ENCODE measurements at regions not wholly inside any gene's neighbourhood (a gene's known extent, or its start where the extent isn't known, plus 50 kb on each side); places are given as distances from the start of the nearest gene placed in this dataset.
"Not testable (repeated sequence)": the region's sequence is repeated elsewhere in the genome, so short reads cannot be mapped to it uniquely, and the experiment has no call there.

DNA sequence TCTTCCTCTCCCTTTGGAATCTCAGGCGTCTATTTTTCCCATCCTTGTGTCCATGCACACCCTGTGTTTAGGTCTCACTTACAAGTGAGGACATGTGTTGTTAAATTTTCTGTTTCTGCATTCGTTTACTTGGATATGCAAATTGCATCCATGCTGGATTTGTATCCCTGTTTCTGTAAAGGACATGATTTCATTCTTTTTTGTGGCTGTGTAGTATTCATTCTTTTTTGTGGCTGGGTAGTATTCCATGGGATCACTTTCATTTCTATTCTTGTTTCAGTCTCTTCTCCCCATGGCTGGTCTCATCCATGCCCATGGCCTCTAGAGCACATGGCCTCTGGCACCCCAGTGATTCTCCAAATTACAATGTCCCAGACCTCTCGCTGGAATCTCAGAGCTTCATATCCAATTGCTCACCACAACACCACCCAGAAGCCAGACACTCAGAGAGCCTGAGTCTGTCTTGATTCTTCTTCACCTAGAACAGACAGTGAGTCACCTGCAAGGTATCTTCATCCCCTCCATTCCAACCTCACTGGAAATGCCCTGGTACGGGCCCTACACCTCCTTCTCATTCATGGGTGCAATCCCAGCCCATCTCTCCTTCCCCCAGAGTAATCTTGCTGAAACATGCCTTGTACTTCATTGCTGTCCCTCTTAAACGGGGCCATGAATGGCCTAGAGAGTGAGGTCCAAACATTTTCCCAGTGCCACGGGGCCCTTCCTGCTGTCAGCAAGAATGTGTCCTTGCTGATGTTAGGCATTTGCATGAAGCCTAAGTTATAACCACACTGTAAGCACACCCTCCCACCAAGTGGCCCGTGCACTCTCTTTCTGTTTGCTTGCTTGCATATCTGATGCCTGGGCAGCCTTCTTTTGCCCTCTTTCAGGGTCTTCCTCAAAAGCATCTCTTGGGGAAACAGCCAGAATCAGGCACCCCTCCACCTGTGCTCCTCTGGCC is 476.2 kb upstream of the TSHZ3 start:
- DNase-seq = no peak

DNA sequence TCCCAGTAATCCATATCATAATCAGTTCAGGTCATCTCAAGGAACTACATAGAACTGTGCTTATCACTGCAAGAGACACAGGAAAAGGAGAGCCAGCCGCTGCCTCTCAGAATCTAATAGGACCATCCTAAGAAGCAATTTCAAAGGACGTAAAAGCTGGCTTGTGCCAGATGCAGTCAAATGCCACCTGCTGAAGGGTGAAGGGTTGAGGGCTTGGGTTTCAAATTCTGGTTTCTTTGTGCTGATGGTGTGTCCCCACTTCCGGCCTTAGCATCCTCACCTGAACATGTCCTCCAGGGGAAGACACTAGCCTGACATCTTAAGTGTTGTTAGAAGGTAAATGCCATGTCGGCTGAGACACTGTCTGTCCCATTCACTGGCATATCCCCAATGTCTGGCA is 477.1 kb upstream of the TSHZ3 start:
- no peak for DNase-seq

DNA sequence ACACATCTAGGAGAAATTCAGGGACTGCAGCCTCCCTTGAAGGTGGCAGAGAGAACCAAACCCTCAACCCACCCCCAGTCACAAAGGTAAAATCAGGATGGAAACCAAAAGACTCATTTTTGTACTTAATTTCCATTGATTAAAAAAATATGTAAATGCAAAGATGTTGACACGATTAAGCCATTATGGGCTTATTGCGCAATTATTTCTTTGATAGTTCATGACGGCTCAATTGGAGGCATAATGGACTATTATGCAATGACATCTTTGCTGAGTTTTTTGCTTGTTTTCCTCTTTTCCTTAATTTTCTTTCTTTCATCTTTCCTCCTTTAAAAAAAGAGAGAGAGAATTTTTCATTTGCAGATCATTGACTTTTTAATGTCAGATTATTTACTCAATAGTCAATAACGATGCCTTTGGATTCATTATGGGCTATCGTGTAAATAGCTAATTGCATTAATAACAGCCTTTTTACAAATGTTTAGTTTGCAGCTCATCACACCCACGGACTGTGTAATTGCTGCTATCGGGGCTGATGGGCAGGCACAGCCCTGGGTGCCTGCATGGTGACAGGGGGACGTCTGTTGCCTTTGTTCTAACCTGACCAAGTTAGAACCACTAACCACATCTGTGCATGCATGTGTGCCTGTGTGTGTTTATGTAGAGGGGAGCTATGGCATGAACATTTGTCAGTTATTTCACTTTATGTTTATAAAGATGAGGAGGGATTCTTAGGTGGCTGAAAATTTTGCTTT is 482.4 kb upstream of the TSHZ3 start:
- no peak for DNase-seq

DNA sequence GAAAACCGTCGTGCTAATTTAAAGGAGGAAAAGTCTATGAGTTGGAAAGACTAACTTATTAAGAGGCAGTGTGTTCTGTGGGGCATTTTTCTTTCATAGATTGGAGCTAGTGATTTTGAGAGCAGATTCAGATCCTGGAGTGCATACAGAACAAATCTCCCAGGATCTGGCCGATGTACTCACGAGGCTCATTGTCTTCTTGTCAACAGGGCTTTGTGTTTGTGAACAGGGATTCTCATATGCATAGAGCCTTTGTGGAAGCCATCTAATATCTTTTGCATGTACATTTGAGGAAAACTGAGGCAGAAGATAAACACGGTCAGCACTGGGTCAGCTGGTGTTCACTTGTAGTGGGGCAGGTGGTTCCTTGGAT is 482.9 kb upstream of the TSHZ3 start:
- no peak for DNase-seq

DNA sequence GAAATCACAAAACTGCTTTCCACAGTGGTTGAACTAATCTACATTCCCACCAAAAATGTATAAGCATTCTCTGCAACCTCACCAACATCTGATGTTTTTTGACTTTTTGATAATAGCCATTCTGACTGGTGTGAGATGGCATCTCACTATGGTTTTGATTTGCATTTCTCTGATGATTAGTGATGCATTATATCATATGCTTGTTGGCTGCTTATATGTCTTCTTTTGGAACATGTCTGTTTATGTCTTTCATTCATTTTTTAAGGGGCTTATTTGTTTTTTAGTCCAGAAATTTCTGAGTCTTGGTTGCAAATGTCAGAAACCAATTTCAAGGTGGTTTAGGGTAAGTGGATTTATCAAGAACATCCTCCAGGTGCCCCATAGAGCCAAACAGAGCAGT is 484.8 kb upstream of the TSHZ3 start:
- no peak for DNase-seq

DNA sequence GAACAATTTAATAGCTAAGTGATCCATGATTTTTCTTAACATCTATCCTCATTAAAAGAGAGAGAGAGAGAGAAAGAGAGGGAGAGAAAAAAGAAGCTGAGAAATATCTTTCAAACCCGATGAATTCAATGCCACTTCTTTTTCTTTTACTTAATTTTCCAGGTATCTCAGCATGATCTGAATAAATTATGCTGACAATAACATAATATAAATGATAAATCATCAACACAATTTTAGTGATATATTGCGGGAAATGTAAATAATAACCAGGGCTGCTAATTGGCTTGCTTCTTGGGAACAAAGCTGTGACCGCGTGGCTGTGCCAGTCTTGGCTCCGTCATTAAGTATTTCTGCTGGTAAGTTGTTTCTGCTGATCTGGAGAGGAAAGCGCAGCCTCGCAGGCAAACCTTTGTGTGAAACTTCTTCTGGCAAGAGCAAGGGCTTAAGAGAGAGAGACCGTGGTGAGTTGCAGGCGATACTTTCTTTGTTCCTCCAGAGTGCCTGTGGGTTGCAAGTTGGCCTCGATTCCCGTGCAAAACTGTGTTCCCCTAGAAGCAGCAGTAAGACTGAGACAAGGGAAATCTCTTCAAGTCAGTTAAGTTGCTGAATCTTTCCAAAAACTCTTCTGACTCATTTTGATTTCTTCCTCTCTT is 489.1 kb upstream of the TSHZ3 start:
- no peak for DNase-seq

DNA sequence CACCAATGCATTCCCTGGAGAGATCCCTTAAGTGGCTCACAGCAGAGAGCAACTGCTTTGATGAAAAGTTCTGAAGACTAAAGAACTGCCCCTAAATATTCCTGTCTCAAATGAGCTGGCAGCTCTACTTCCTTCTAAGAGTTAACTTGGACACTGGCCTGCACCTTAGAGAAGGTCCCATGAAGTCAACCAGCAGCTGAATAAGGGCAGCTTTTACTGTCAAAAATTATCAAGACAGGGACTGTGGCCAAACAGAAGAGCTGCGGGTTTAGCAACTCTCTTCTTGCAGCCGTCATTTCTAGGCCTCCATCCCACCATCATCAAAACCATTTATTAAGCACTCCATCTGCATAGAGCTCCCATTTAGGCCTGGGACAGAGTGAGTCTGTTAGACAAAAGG is 491.1 kb upstream of the TSHZ3 start:
- DNase-seq = no peak

DNA sequence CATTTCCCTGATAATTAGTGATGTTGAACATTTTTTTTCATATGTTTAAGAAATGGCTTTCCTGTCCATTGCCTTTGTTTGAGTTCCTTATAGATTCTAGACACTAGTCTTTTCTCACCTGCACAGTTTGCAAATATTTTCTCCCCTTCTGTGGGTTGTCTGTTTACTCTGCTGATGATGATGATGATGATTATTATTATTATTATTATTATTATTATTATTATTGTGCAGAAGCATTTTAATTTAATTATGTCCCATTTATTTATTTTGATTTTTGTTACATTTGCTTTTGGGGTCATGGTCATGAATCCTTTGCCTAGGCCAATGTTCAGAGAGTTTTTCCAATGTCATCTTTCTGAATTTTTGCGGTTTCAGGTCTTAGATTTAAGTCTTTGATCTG is 492.5 kb upstream of the TSHZ3 start:
- DNase-seq = no peak

DNA sequence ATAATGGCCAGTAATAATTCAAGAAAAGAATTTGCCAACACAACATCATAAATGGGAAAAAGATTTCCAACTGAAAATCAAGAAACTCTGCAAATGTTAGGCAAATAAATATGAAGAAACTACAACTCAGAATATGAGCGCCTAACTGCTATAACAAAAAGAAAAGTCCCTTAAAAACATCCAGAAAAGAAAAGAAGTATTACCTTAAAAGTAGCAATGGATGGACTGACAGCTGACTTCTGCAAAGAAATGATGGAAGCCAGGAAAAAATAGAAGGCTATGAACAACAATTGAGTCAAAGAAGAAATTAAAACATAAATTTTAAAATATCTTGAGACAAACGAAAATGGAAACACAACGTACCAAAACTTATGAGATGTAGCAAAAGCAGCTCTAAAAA is 482.3 kb upstream of the ZNF507 start:
- no peak for DNase-seq

DNA sequence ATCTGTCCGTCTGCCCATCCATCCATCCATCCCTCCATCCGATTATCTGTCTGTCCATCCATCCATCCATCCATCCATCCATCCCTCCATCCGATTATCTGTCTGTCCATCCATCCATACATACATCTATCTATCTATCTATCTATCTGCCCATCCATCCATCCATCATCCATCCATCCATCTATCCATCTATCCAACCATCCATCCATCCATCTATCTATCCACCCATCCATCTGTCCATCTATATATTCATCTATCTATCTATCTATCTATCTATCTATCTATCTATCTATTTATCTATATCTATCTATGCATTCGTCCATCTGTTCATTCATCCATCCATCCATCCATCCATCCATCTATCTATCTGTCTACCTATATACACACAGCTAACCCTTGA is 471.1 kb upstream of the ZNF507 start:
- no peak for DNase-seq

DNA sequence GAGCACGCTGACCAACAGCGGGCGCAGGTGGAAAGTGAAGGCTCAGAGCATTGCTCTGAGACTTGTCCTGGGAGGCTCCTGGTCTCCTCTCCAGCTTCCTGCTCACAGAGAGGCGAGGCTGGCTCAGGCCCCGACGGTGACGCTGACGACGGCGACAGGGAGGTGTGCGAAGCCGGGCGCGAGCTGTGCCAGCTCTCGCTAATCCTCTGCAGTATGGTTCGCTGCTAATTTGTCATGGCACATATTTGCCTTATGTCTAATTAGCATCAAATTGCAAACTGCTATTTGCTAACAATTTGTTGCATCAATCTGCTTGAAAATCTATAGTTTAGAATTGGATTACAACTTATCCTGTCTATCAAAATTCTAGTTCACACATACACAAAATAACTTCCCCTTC is 469.8 kb upstream of the ZNF507 start:
- no peak for DNase-seq

DNA sequence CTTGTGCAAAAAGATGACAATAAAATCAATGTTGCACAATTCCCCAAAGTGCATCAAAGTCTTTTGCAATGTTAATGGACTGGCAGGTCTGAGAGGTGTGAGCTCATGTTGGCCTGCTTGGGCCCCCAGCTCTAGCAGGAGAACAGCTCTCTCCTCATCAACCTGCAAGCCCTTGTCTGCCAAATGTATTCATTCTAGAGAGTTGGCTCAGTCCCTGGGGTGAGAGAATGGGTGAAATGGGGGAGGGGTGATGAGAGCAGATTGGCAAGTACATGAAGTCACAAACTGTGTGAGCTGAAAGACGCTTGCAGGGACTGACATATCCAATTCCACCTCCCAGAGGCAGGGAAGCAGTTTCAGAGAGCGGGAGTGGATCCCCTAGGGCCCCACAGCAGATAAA is 465.1 kb upstream of the ZNF507 start:
- DNase-seq = no peak

DNA sequence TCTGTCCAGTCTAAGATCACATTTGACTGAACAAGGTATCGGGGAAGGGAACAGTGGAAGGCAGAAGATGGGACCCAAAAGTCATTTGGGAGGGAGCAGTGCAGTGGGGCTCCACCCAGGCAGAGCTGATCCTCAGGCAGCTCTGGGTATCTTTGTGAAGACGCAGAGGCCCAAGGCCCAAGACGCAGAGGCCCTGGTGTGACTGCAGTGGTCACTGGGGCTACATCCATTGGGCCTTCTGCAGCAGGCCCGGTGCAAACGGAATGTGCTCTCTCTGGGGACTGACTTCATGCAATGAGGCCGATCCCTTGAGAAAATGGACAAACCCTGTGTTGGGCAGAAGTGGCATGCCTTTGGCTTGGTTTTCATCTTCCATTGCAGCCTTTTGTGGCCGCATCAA is 463.4 kb upstream of the ZNF507 start:
- DNase-seq = no peak

DNA sequence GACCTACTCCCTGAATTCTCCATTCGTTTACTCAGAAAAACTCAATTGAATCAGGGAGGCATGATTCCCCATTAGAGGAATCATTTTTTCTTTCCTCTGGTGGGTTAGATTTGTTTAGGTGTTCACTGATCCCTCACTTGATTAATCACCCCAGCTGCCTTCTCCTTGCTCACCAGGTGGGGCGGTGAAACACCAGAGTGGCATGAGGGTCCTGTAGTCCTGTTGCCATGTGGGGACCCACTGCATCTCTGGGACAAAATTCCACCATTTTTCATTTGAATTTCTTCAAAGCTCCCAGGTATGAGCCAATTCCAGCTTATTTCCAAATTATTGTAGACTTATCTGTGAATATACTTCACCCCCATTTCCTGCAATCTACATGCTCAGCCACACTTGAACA is 462.7 kb upstream of the ZNF507 start:
- DNase-seq = no peak

DNA sequence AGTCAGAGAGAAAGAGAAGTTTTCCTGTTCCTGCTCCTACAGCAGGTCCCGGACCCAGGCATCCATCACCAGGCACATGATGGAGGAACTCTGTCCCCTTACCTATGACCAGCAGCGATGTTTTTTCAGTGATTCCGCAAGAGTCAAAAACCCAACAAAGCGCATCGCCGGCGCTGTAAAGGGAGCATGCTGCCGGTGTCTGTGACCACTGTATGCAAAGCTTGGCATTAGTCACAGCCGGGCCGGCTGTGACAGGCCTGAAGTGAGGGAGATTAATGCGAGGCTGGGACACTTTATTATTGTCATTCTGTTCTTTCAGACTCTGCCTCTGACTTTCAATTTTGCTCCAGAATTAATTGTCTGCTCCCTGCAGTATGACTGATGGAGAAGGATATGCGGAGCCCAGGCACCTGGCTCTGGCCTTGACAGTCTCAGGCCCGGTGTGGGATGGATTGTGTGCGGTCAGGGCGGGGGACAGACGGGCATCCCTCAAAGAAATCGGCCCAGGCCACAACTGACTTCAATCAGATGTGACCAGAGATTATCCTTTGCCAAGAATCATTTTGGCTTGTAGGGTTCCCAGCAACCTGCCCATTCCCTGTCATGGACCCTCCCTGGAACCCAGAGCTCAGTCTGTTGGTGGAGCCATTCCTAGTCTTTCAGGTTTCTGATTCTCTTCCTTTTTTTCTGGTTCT is 462.0 kb upstream of the ZNF507 start:
- DNase-seq = no peak

DNA sequence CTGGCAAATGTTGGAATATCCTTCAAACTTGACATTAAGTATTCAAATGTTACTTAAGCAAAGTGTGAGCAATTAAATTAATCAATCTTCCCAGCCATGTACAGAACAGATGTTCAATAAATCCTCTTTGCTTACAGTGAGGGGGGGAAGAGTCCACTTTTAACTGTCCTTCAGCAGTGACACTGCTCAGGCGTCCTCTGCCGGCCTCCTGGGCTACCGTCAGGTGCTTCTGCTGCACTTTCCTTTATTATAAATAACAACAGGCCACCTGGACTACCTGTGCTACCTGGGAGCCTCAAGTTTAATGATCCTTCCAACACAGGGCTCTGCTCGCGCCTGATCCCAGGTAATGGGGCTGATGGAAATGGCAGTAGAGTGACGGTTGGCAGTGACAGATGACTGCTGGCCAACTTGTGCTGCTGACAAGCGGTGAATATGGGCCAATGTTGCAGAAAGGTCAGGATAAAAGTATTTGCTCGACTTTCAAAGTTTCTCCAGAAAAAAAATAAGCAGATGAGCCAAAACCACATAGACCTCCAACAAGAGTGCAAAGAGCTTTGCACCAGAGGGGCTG is 460.0 kb upstream of the ZNF507 start:
- DNase-seq = no peak

DNA sequence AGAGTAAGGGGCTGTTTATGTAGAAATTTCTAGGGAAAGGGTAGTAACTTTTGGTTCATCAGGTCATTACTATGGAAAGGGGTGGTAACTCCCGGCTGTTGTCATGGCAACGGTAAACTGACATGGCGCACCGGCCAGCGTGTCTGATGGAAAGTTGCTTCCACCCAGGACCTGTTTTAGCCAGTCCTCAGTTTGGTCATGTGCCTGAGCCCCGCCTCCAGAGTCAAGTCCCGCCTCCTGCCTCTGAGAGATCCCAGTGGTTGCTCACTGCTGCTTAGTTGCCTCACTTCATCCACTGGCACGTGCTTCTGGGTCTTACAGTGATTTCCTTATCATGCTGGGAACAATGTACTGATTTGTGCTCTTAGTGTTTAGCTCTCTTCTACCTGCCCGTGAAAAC is 455.2 kb upstream of the ZNF507 start:
- no peak for DNase-seq

DNA sequence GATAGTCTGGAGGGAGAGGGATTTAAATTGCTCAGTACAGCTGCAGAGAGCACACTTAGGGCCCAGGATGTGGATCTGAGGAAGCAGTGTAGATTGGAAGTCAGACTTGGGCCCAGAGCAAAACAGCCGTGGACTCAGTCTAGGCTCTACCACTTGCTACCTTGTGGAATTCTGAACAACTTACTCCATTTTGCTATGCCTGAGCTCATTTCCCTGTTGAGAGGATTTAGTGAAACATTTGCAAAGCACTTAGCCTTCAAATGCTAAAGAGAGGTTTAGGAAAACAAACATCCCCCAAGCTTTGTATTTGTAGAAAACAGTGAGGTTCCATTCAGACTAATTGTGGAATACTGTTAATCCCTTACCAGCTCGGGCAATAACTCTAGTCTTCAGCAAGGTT is 453.4 kb upstream of the ZNF507 start:
- DNase-seq = no peak

DNA sequence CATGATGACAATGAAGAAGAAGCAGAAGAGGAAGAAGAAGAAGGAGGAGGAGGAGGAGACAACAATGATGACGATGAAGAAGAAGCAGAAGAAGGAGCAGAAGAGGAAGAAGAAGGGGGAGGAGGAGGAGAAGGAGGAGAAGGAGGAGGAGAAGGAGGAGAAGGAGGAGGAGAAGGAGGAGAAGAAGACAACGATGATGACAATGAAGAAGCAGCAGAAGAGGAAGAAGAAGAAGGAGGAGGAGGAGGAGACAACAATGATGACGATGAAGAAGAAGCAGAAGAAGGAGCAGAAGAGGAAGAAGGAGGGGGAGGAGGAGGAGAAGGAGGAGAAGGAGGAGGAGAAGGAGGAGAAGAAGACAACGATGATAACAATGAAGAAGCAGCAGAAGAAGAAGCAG is 451.9 kb upstream of the ZNF507 start:
- not testable (repeated sequence) for DNase-seq

DNA sequence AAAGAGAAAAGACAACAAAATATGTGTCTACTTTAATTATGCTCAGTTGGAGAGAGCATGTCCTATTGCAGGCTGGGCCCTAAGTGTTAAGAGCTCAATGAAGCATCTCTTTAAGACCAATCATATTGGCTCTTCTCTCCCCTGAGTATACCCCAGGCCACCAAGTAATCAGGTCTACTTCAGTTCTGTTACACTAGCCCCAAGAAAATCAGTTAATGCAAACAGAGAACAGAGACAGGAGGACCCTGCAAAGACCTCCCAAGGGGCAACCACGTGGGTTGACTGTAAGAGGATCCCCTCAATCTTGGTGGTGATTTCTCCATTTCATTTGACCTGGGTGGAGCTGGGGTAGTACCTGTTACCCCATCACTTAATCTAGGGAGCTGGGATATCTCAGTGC is 451.0 kb upstream of the ZNF507 start:
- DNase-seq = no peak

DNA sequence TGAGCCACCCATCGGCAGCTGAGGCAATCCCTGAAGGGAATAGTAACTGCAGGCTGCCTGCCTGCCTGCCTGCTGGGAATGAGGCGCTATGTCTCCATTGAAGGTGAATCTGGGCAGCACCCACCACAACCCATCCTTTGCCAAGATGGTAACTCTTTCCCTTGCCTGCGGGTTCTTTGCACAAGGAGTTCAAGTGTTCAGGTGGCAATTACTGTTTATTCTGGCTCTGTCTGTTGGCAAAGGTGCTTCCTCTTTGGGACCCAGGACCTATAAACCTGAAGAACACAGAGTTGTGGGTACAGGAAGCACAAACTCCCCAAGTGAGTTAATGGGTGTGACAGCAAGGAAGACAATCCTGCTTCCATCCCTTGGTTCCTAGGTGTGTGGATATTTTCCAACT is 448.1 kb upstream of the ZNF507 start:
- no peak for DNase-seq

DNA sequence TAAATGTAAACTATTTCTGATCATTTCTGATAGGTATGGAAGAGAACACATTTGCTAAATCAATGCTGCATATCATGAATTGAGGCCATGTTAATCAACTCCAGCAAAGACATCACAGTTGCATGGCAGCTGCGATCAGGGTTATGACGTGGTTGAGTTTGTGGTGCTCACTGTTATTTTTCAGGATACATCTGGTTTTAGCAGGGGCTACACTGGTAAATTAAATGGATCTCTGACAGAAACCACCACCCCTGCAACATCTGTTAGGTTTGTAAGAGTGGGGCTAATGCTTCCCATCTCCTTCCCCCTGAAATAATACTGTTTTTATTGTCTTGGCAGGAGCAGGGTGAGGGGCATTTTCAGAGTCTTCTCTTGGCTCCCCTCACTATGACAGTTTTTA is 444.4 kb upstream of the ZNF507 start:
- no peak for DNase-seq

DNA sequence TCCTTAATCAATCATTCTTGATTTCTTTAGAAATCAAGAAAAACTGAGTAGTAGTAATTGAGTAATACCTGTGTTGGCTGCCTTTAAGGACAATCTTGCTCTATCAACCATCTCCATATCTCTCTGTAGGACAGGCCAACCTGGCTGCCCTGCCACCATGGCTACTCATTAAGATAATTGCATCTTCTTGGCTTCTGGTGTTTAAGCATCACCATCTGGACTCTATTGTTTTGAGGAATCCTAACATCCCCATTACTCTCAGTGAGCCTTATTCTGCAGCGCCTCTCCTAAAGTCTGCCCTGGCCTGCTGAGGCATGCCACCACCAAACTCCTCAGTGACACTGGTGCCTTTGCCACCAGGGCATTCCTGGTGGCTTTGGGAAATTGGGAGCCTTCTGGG is 442.6 kb upstream of the ZNF507 start:
- DNase-seq = no peak

Measured in NCI-H1436 (cell line).